GM21619 (cell line): ENCODE measurements at regions not wholly inside any gene's neighbourhood (a gene's known extent, or its start where the extent isn't known, plus 50 kb on each side); places are given as distances from the start of the nearest gene placed in this dataset.
"Not testable (repeated sequence)": the region's sequence is repeated elsewhere in the genome, so short reads cannot be mapped to it uniquely, and the experiment has no call there.

Source experiments
- ATAC-seq: cut with Tn5 transposase; IDR thresholded peaks from one replicate; pipeline ENCODE4 v1.9.1; 2021; ENCODE audit not compliant: unreplicated experiment

DNA sequence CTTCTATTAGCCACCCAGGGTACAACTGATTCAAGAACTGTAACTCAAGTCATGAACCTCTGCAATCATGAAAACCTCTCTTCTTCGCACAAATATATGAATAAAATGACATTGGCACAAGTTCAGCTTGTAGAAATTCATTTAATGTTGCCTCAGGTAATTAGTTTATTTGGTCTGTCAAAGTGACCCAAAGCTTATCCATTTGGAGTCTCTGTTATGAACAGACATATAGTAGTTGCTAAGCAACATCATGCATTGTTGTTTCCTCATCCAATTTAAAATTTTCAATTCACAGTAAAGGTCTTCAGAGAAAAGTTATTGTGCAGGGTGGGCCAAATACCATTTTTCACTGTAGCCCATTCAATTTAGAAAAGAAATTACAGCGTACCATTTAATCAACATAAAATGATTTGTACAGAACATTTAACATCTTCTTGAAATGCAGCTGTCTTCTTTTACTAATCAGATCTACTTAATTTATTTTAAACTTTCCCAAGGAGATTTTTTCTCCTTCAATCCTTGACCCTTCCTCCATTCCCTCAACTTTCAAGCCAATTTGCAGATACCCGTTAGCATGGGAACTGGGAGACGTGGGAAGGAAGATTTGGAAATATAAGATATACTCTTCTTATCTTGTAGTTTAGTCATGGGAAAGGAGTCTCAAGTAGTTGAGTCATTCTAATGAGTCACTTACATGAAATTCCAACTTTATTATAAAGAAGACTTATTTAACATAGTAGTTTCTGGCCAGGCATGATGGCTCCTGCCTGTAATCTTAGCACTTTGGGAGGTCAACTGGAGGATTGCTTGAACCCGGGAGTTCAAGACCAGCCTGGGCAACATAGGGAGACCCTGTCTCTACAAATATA, 231.3 kb downstream of the ATPSCKMT start:
- no peak for ATAC-seq

DNA sequence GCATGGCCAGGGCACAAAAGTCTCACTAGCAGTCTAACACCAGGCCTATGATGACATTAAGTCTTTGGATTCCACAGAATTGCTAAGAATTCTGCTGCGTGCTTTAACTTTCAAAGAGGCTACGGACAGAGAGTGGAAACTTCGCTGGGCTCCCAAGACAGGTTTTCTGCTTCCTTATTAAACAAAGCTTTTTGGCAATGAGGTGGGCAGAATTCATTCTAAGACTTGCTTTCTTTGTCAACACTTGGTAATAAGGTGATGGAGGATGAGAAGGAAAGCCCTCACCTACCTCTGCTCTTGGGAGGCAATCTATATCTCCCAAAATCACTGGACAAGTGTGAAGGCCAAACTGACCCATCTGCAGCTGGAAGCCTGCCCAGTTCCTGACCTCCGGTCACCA, 231.9 kb downstream of the ATPSCKMT start:
- no peak for ATAC-seq

- ATAC-seq = not testable (repeated sequence)
Measured at GRCh38 chr5:10016559-10016958, 233.1 kb downstream of the ATPSCKMT start.

- not testable (repeated sequence) for ATAC-seq
Measured at GRCh38 chr5:10015681-10016080, 234.0 kb downstream of the ATPSCKMT start.

DNA sequence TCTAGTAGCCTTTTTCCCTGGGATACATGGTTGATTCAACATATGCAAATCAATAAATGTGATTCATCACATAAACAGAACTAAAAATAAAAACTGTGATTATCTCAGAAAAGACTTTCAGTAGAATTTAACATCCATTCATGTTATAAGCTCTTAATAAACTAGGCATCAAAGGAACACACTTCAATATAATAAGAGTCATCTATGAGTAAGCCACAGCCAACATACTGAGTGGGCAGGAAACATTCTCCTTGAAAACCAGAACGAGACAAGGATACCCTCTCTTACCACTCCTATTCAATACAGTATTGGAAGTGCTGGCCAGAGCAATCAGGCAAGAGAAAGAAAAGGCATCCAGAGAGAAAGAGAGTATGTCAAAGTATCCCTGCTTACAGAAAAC, 239.9 kb downstream of the ATPSCKMT start:
- no peak for ATAC-seq

- ATAC-seq = no peak
Measured at GRCh38 chr5:9987101-9987500, 262.6 kb downstream of the ATPSCKMT start.

GRCh38 chr5:9977070-9977469, 272.6 kb downstream of the ATPSCKMT start:
- ATAC-seq = no peak

- ATAC-seq = no peak
Measured at GRCh38 chr5:9976621-9977020, 273.1 kb downstream of the ATPSCKMT start.

GRCh38 chr5:9972059-9972458, 277.6 kb downstream of the ATPSCKMT start:
- ATAC-seq = no peak

DNA sequence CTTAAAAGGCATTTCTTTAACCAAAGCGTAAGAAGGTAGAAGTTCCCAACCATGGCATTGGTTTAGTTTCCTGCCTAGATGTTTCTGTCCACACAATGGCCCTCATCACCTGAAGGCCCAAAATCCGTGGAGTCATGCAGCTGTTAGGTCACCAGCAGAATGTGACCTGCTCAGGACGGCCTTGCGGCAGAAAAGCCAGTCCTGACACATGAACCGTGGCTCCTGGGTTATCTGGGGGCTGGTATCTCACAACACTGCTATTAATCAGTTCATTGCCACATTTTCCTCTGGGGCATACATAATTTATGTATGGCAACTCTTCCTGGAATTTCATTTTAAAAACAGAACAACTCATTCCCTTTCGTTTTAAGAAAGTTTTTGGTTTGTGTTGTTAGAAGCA, 278.4 kb downstream of the ATPSCKMT start:
- no peak for ATAC-seq

GRCh38 chr5:9958914-9959313, 290.8 kb downstream of the ATPSCKMT start:
- ATAC-seq = no peak

GRCh38 chr5:9957214-9957613, 292.5 kb downstream of the ATPSCKMT start:
- ATAC-seq = no peak

DNA sequence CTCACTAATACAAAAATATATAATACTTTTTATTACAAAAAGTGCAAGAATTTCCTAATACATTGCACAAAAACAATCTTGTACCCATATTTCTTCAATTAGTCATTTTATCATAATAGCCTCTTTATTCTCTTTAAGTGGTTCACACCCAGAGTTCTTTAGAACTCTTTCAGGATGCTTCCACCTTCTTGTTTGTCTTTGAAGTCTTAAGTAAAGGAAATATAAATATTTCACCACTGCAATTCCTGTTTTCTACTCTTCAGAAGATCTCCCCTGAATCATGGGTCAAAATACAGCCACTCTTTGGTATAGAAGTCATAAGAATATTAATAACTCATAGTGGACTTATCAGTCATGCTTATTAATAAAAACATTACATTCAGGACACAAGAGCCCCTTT, 293.0 kb downstream of the ATPSCKMT start:
- no peak for ATAC-seq

GRCh38 chr5:9955586-9955985, 294.1 kb downstream of the ATPSCKMT start:
- ATAC-seq = no peak

DNA sequence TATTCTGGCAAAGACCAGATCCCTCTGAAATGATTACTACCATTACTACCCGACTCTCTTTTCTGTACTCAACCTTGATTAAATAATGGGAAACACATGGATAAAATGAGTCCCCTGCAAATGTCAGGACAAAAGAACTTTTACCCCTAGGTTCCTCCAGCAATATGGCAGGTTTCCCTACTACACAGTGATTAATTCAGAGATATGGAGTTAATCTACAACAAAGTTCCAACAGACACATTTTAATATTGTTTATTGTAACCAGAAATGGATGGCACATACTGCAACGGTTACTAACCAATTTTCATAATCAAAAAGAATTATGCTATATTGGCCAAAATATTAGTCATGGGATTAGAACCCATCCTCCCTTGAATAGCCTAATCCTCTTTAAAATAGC, 294.8 kb downstream of the ATPSCKMT start:
- ATAC-seq = no peak

DNA sequence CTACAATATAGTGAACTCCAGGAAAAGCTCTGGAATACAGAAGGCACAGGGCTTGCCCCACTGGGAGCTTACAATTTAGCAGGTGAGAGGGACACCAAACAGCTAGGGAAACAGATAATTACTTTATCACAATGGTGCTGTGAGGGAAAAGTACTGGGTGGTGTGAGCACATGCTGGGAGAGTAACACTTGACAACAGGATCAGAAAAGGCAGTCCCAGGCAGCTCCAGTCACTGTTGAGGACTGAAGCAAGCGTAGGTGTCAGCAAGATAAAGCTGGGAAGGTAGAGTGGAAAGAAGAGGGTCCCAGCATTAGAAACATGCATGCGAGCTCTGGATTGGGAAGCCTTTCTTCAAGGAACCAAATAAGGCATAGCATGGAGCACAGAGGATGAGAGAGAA, 296.0 kb downstream of the ATPSCKMT start:
- ATAC-seq = no peak

DNA sequence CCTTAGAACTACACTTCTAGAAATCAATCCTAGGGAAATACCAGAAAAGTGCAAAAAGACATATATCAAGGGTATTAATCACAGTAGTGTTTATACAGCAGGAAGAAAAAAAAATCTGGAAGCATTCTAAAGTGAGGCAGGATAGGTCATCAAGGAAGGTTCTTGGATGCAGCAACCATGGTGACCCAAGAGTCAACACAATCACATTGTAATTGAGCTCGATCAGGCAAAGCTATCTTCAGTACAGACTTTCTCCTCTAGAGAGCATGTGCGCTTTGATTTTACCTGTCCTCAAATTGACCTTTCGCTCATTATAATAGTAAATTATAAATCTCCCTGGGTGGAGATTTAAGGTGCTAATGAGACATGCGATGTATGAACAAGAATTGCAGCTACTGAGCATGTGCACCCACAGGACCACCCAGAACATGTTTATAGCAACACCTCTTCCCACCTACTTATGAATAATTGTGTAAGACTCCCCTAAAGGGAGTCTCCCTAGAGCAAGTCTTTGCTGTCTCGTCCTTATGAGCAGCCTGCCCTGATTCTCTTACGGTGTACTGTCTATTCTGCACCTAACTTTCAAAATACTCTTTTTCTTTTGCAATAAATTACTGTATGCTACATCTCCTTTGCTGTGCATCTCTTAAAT, 297.7 kb downstream of the ATPSCKMT start:
- ATAC-seq = no peak

GRCh38 chr5:9947944-9948343, 301.7 kb downstream of the ATPSCKMT start:
- ATAC-seq = no peak

DNA sequence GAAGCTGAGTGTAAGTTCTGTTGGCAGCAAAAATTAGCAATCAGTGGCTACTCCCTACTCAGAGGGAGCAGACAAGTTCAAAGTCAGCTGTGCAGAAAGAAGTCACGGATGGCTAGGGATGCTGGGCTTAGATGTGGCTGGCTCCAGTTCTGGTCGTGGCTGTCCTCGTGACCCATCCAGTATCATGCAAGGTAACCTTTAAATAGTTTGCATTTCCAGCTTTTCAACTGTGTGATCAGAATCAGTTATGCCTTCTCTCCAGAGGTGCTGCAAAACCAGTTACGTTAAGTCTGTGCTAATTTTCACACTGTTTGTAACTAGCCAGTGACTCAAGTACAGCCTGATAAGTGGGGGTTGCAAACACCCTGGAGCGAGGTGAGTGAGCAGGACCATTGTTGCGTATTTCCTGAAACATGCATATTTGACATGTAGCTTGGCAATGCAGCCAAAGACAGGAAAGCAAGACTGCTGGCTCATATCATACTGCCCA, 302.4 kb downstream of the ATPSCKMT start:
- no peak for ATAC-seq

DNA sequence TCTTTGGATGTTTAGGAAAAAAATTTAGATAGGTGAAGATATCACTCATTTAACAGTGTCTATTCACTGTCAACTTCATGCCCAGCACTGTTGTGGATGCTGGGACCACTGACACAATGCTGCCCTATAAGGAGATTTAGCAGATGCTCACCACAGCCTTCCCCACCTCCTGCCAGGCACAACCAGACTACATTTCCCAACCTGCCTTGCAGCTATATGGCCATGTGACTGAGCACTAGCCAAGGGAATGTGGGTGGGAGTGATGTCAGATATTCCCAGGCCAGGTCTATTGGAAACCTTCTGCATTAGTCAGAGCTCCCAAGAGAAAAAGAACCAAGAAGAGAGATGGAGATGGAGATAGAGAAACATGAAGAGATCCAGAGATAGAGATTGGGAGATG, 302.6 kb upstream of the TAS2R1 start:
- ATAC-seq = no peak

DNA sequence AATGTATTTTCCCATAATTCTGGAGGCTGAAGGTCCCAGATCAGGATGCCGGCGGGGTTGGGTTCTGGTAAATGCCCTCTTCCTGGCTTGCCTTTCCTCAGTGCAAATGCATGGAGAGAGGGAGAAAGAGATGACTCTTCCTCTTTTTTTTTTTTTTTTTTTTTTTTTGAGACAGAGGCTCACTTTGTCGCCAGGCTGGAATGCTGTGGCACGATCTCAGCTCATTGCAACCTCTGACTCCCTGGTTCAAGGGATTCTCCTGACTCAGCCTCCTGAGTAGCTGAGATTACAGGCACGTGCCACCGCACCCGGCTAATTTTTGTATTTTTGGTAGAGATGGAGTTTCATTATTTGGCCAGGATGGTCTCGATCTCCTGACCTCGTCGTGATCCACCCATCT, 300.0 kb upstream of the TAS2R1 start:
- ATAC-seq = no peak

GRCh38 chr5:9928326-9928725, 298.2 kb upstream of the TAS2R1 start:
- ATAC-seq = no peak
